Hepatocyte (in vitro differentiated cells): ENCODE measurements at regions not wholly inside any gene's neighbourhood (a gene's known extent, or its start where the extent isn't known, plus 50 kb on each side); places are given as distances from the start of the nearest gene placed in this dataset.
"Not testable (repeated sequence)": the region's sequence is repeated elsewhere in the genome, so short reads cannot be mapped to it uniquely, and the experiment has no call there.

Experiments
- CTCF ChIP-seq: fragments of 200-600 bp; sonication (generic); IDR thresholded peaks from 2 replicates; pipeline ENCODE4 v1.5.1; 2016; ENCODE audit warnings: antibody characterized with exemption, mild to moderate bottlenecking; ENCODE audit not compliant: poor library complexity
- EZH2 ChIP-seq: fragments of 200-600 bp; sonication (generic); IDR thresholded peaks from 2 replicates; pipeline ENCODE4 v1.6.1; 2016; ENCODE audit warnings: antibody characterized with exemption, mild to moderate bottlenecking, borderline replicate concordance
- EZH2phosphoT487 ChIP-seq: fragments of 200-600 bp; sonication (generic); IDR thresholded peaks from one replicate; pipeline ENCODE4 v1.6.1; 2018; ENCODE audit warnings: antibody characterized with exemption, mild to moderate bottlenecking, low read depth, moderate library complexity; ENCODE audit not compliant: unreplicated experiment, severe bottlenecking

GRCh38 chr6:122944936-122945335, 51.1 kb upstream of the CLVS2 start:
- TF ChIP-seq CTCF, EZH2, EZH2phosphoT487: not testable (repeated sequence)
